Ecto neural progenitor cell (in vitro differentiated cells): ENCODE measurements at regions not wholly inside any gene's neighbourhood (a gene's known extent, or its start where the extent isn't known, plus 50 kb on each side); places are given as distances from the start of the nearest gene placed in this dataset.

ENCODE experiments used
- DNase-seq: peaks from one replicate; pipeline ENCODE4 v3.0.0-alpha.2; 2018; ENCODE audit warnings: low spot score

GRCh38 chr12:24414480-24414879, 465.0 kb upstream of the SOX5 start:
- no peak for DNase-seq

- no peak for DNase-seq
Measured at GRCh38 chr12:24411948-24412347, 462.5 kb upstream of the SOX5 start.

- no peak for DNase-seq
Measured at GRCh38 chr12:24409868-24410267, 460.4 kb upstream of the SOX5 start.

- DNase-seq = no peak
Measured at GRCh38 chr12:24408305-24408704, 458.8 kb upstream of the SOX5 start.

- no peak for DNase-seq
Measured at GRCh38 chr12:24407884-24408283, 458.4 kb upstream of the SOX5 start.

- DNase-seq = no peak
Measured at GRCh38 chr12:24404086-24404815, 454.8 kb upstream of the SOX5 start.

GRCh38 chr12:24400533-24400932, 451.1 kb upstream of the SOX5 start:
- no peak for DNase-seq

GRCh38 chr12:24398605-24399004, 449.1 kb upstream of the SOX5 start:
- no peak for DNase-seq

GRCh38 chr12:24396224-24396623, 446.8 kb upstream of the SOX5 start:
- no peak for DNase-seq

GRCh38 chr12:24394246-24394645, 444.8 kb upstream of the SOX5 start:
- DNase-seq = no peak

- no peak for DNase-seq
Measured at GRCh38 chr12:24393071-24393470, 443.6 kb upstream of the SOX5 start.

GRCh38 chr12:24389394-24389793, 439.9 kb upstream of the SOX5 start:
- no peak for DNase-seq

- no peak for DNase-seq
Measured at GRCh38 chr12:24387381-24387780, 437.9 kb upstream of the SOX5 start.

GRCh38 chr12:24386836-24387235, 437.4 kb upstream of the SOX5 start:
- no peak for DNase-seq

GRCh38 chr12:24381790-24382189, 432.3 kb upstream of the SOX5 start:
- DNase-seq = no peak

GRCh38 chr12:24379861-24380521, 430.5 kb upstream of the SOX5 start:
- no peak for DNase-seq

GRCh38 chr12:24379433-24379832, 430.0 kb upstream of the SOX5 start:
- DNase-seq = no peak

GRCh38 chr12:24378548-24379407, 429.3 kb upstream of the SOX5 start:
- no peak for DNase-seq

GRCh38 chr12:24374452-24374851, 425.0 kb upstream of the SOX5 start:
- no peak for DNase-seq

- DNase-seq = no peak
Measured at GRCh38 chr12:24373004-24373403, 423.5 kb upstream of the SOX5 start.

GRCh38 chr12:24366514-24366913, 417.0 kb upstream of the SOX5 start:
- DNase-seq = no peak

- no peak for DNase-seq
Measured at GRCh38 chr12:24364921-24365320, 415.5 kb upstream of the SOX5 start.

- DNase-seq = no peak
Measured at GRCh38 chr12:24363177-24363754, 413.8 kb upstream of the SOX5 start.
